MCF 10A (cell line): ENCODE measurements at regions not wholly inside any gene's neighbourhood (a gene's known extent, or its start where the extent isn't known, plus 50 kb on each side); places are given as distances from the start of the nearest gene placed in this dataset.
A peak's percentile ranks its signal among the peaks of the same experiment; 100 is the strongest.

ENCODE experiments used
- BruUV-seq: library from RNA; stranded (reverse); fragments of 400-500 nt; replicated peaks from 2 replicates; lab custom pipeline; 2021; lab: Mats Ljungman, UMichigan
- CTCF ChIA-PET: fragments of 300-600 bp; sonication (Branson Sonifier 250); formaldehyde crosslinking; extraction: SDS; loops from one replicate; lab custom pipeline; 2021; ENCODE audit warnings: antibody characterized with exemption, inconsistent platforms; lab: Yijun Ruan, JAX
- POLR2A ChIA-PET: fragments of 300-600, 350-650 bp; sonication (Branson Sonifier 250); formaldehyde crosslinking; extraction: SDS; loops from one replicate; lab custom pipeline; 2020; ENCODE audit warnings: antibody characterized with exemption, inconsistent platforms; lab: Yijun Ruan, JAX
- DNase-seq: peaks from one replicate; pipeline ENCODE4 v3.0.0-alpha.2; 2018; ENCODE audit not compliant: unreplicated experiment
- H3K27ac Mint-ChIP-seq: one replicate; pipeline ENCODE4 v1.8.0; 2022; ENCODE audit warnings: mild to moderate bottlenecking, low read depth, mixed read lengths; ENCODE audit not compliant: unreplicated experiment
- H3K27me3 Mint-ChIP-seq: one replicate; pipeline ENCODE4 v1.8.0; 2022; ENCODE audit warnings: mixed read lengths; ENCODE audit not compliant: insufficient read depth, unreplicated experiment
- H3K36me3 Mint-ChIP-seq: one replicate; pipeline ENCODE4 v1.8.0; 2022; ENCODE audit warnings: mild to moderate bottlenecking, moderate library complexity, mixed read lengths; ENCODE audit not compliant: insufficient read depth, unreplicated experiment
- H3K4me1 Mint-ChIP-seq: one replicate; pipeline ENCODE4 v1.8.0; 2022; ENCODE audit warnings: mixed read lengths; ENCODE audit not compliant: insufficient read depth, unreplicated experiment
- H3K4me3 Mint-ChIP-seq: one replicate; pipeline ENCODE4 v1.8.0; 2022; ENCODE audit warnings: mild to moderate bottlenecking, moderate library complexity, mixed read lengths; ENCODE audit not compliant: unreplicated experiment
- H3K9me3 Mint-ChIP-seq: one replicate; pipeline ENCODE4 v1.8.0; 2022; ENCODE audit warnings: mixed read lengths; ENCODE audit not compliant: unreplicated experiment
- CTCF ChIP-seq: fragments of 200-600 bp; IDR thresholded peaks from one replicate; pipeline ENCODE4 v1.8.0; 2022; ENCODE audit warnings: antibody characterized with exemption, mild to moderate bottlenecking; ENCODE audit not compliant: unreplicated experiment
- intact Hi-C: fragments of 100-400 bp; cut with micrococcal nuclease; formaldehyde crosslinking; loops from 2 replicates; pipeline ENCODE4 v1.14.1; 2022

GRCh38 chr3:76242886-76243753, 457.8 kb upstream of the ZNF717 start:
- DNase-seq: no peak
- Mint-ChIP-seq H3K4me1 (no peaks in the 10 kb centered on the region), H3K27ac (no peak overlapping the region), H3K27me3 (peaks cover 24% of the 10 kb centered on the region), H3K4me3 (no peak overlapping the region), H3K9me3 (no peaks in the 10 kb centered on the region), H3K36me3 (no peaks in the 10 kb centered on the region)
- BruUV-seq: no TSS peak
- ChIA-PET POLR2A (interaction anchor here (0.6 kb wide), 1 partner anchor 1495 kb away, joined by 3 read pairs; no protein-coding TSS in a partner anchor), CTCF (no interaction called here)
- TF ChIP-seq CTCF: no peak
- intact Hi-C loops: no loop called here

DNA sequence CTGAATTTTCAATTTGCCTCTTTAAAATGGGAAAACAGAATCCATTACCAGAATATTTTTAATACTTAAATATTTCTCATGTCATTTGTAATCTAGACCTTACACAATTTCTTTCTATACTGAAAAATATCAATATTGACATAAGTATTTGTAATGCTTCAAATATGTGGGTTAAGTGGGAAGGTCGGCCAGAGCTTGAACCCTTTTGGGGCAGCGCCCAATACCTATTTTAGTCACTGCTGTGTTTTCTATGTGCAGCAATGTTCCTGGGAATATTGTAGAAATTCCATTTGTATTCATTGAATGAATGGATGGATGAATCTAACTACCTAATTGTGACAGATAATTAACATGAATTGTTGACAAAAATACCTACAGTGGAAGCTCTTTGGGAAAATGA, 459.7 kb upstream of the ZNF717 start:
- DNase-seq: peak; percentile 13
- no peaks in the 10 kb centered on the region for H3K4me1 Mint-ChIP-seq
- H3K27ac Mint-ChIP-seq: no peak overlapping the region
- ChIA-PET CTCF (interaction anchor here (0.6 kb wide), 1 partner anchor 109 kb away, joined by 5 read pairs; no protein-coding TSS in a partner anchor), POLR2A (no interaction called here)
- H3K4me3 Mint-ChIP-seq: no peak overlapping the region
- no peaks in the 10 kb centered on the region for H3K9me3 Mint-ChIP-seq
- H3K27me3 Mint-ChIP-seq: peaks cover 15% of the 10 kb centered on the region
- BruUV-seq: no TSS peak
- TF ChIP-seq CTCF: no peak
- no peaks in the 10 kb centered on the region for H3K36me3 Mint-ChIP-seq
- intact Hi-C loops: no loop called here

GRCh38 chr3:76245622-76246021, 460.3 kb upstream of the ZNF717 start:
- no peak for TF ChIP-seq CTCF
- H3K9me3 Mint-ChIP-seq: no peaks in the 10 kb centered on the region
- BruUV-seq: no TSS peak

DNA sequence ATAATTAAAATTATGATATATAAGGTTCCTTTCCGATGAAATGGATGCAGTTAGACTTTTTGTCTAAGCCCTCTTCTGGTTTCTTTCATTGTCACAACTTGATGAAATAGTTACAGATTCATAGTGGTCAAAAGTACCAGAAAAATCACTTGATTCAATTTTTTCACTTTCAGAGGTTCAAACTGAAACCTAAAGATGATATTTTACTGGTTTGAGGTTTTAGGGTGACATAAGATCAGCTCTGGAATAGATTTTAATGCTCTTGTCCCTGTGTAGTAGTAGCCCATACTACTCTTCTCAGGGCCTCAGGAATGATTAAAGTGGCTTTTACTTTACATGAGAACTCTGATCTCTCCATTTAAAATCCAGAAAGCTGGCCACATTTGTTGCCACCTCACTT, 479.1 kb upstream of the ZNF717 start:
- CTCF ChIA-PET: interaction anchor here (0.7 kb wide), 1 partner anchor 217 kb away, joined by 4 read pairs; no protein-coding TSS in a partner anchor
- Mint-ChIP-seq H3K4me1 (no peaks in the 10 kb centered on the region), H3K9me3 (no peaks in the 10 kb centered on the region), H3K27me3 (peaks cover 16% of the 10 kb centered on the region), H3K4me3 (no peak overlapping the region), H3K27ac (no peak overlapping the region), H3K36me3 (no peaks in the 10 kb centered on the region)
- no TSS peak for BruUV-seq
- no peak for TF ChIP-seq CTCF
- intact Hi-C loops: no loop called here
- no peak for DNase-seq
- POLR2A ChIA-PET: no interaction called here

More at GRCh38 chr3:76245622-76246021, 460.3 kb upstream of the ZNF717 start:
- ChIA-PET POLR2A (no interaction called here), CTCF (no interaction called here)
- DNase-seq: no peak
- Mint-ChIP-seq H3K27me3 (peaks cover 12% of the 10 kb centered on the region), H3K4me1 (no peaks in the 10 kb centered on the region), H3K4me3 (no peak overlapping the region), H3K36me3 (no peaks in the 10 kb centered on the region), H3K27ac (no peak overlapping the region)
- intact Hi-C loops: no loop called here
